HG03558 (cell line): ENCODE measurements at regions not wholly inside any gene's neighbourhood (a gene's known extent, or its start where the extent isn't known, plus 50 kb on each side); places are given as distances from the start of the nearest gene placed in this dataset.

Experiments
- ATAC-seq: cut with Tn5 transposase; IDR thresholded peaks from one replicate; pipeline ENCODE4 v1.9.1; 2021; ENCODE audit warnings: moderate number of reproducible peaks; ENCODE audit not compliant: unreplicated experiment; ENCODE audit errors: extremely low read depth

DNA sequence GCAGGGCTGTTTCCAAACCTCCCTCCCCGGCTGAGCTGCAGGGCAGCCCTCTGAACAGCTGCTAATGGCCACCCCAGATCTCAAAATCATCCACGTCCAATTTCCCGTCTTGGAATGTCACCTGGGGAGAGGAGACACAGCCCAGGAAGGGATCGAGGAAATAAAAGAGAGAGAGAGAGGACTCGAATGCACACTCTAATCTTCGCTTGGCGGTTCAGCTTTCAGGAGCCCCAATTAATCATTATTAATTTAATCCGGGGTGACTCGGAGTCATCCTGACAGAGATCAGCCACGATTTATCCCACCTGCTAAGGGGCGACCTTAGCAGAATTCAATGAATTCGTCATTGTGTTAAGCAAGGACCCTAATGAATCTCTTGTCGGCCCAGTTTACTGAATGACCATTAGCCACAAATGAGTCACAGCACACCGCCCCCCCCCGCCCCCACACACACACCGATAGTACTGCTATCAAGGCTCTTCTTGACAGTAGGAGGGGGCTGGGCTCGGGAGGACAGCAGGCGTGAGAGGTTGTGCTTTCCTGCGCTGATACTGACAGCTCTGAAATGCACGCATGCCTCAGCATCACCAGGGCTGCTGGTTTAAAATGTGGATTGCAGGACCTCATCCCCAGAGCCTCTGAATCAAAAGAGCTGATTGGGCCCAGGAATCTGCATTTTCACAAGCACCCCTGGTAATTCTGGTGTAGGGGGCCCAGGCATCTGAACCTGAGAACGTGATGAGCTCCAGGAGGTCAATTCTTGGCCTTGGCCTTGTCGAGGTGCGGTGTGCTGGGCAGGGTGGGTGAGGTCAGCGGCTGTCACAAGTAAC, 190.0 kb upstream of the CIBAR2 start:
- ATAC-seq, result no peak

- ATAC-seq, result no peak
Measured at GRCh38 chr16:85302848-85303353, 190.6 kb upstream of the CIBAR2 start.

GRCh38 chr16:85303354-85303883, 191.1 kb upstream of the CIBAR2 start:
- no peak for ATAC-seq

DNA sequence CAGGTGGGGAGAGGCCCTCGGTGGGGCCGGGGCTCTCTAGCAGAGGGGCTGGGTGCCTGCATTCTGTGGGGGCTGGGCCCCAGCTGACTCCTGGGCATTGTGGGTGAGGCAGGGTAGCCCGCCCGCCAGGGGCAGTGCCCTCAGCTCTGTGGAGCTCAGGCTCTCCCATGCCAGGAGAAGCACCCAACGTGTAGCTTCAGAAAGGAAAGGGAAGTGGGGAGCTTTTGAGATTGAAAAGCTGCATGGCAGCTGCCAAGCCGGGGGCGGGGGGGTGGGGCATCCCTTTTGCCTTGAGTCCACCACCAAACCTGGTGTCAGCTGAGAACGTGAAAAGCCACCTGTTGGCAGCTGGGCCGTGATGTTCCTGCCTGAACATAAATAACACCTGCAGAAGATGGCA, 192.1 kb upstream of the CIBAR2 start:
- ATAC-seq, result no peak

DNA sequence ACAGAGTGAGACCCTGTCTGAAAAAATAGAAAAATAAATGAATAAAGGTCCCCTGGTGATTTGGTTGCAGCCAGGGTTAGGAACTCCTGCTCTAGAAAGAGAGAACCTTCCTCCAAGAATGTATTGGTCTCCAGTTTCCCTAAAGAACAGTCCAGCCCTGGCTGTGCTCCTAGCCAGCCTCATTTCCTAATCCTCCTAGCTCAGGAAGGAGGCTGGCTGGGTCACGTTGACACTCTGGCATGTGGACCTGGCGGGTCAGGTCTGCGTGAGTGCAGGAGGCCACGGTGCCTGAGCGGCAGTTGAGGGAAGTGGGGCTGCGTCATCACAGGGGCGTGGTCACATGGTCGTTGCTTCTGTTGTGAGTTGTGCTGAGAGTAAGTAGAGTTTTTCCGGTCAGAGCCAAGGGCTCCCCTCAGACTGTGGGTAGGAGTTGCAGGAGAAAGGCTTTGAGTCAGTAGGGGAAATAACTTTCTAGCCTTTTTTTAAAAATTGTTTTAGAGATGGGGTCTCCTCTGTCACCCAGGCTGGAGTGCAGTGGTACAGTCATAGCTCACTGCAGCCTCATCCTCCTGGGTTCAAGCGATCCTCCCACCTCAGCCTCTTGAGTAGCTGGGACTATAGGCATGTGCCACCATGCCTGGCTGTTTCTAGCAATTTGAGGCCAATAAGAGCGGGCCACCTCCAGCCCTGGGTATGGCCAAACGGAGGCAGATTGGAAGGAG, 194.0 kb upstream of the CIBAR2 start:
- ATAC-seq, result peak; percentile 32

GRCh38 chr16:85306793-85307551, 194.7 kb upstream of the CIBAR2 start:
- ATAC-seq, result no peak

DNA sequence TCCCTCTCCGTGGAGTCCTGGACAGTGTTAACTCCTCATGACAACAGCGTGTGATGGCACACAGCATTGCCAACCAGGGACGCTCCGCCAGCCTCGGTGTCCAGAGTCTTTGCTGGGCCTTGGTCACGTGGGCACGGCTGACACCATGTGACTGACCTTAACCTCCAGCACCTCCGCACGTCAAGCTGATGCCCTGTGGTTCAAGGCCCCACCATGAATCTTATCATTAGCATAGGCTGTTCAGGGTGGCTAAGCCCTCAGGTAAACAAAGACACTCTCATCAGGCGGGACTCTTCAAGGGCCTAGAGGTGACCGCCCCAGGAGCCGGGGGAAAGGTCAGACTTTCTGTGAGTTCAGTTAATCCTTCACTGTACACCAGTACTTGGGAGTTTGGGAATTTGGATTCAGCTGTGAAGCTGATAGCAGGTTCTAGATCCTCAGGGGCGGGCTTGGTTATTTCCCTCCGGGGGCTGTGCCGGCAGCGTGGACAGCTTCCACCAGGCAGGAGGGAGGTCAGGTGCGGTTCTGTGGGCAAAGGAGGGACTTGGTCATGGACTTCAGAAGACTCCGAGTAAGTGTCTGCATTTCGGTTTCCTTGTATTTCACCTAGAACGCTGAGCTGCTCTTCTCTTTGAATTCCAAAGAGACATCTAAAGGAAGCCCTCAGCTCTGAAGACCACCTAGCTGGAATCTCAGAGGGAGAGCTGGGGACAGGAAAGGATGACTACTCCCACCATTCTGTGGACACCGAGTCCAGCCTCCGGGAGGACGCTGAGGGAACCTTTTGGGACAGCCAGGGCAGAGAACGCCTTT, 195.5 kb upstream of the CIBAR2 start:
- ATAC-seq, result no peak

GRCh38 chr16:85308611-85309540, 196.6 kb upstream of the CIBAR2 start:
- no peak for ATAC-seq

GRCh38 chr16:85309656-85310587, 197.7 kb upstream of the CIBAR2 start:
- no peak for ATAC-seq

DNA sequence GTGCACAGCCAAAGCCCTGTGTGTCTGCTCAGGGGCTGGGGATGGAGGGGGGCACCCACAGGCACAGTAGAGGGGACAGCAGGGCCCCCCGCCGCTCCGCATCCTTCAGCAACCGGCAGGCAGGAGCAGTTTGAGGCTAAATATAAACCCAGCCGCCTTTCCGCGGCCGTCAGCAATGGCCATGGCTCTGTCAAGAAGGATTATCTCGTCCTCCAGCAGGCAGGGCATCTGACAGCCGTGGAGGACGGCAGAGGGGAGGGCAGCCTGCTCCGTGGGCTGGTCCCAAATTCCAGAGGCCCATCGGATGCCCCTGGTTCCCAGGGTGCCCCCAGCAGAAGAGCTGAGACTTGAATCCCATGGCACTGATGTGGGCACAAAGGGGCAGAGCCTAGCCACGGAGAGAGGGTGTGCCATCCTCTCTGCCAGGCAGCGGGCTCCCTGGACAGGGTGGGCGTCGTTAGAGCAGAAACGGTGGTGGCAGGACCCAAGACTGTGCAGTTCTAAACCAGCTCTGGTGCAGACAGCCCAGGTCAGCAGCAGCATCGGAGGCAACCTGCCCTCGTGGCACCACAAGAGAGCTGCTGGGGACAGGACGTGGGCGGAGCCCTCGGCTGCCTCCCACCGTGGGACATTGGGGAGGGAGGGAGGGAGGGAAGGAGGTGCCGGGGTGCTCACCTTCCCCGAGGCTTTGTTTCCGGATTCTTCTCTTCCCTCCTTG, 198.8 kb upstream of the CIBAR2 start:
- ATAC-seq, result no peak

DNA sequence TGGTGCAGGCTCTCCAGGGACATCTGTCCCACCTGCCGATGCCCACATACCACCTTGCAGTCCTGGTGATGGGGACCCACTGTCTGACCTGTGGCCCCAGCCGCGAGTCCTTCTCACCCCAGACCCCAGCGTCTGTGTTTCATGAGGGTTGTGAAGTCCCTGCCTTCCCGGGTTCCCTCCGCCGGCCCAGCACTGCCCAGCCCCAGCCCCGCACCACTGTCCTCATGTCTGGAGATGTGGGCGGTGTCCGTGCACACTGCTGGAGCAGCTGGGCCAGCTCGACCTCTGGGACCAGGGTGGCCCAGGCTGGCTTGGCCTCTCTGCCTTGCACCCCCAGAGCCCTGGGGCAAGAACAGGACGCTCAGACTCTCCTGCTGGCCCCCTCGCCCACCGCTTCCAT, 199.5 kb upstream of the CIBAR2 start:
- ATAC-seq, result no peak

DNA sequence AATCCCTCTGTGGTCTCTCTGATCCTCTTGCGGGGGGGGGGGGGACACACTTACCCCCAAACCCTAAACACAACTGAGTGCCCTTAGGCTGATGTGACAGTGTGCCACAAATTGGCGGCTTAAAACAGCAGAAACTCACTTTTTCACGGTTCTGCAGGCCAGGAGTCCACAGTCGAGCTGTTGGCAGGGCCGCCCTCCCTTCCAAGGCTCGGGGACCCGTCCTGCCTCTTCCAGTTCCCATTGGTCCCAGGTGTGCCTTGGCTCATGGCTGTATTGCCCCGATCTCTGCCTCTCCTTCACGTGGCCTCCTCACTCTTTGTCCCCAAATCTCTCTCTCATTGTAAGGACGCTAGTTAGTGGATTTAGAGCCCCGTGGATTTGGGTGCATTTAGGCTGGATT, 199.9 kb upstream of the CIBAR2 start:
- ATAC-seq, result no peak

DNA sequence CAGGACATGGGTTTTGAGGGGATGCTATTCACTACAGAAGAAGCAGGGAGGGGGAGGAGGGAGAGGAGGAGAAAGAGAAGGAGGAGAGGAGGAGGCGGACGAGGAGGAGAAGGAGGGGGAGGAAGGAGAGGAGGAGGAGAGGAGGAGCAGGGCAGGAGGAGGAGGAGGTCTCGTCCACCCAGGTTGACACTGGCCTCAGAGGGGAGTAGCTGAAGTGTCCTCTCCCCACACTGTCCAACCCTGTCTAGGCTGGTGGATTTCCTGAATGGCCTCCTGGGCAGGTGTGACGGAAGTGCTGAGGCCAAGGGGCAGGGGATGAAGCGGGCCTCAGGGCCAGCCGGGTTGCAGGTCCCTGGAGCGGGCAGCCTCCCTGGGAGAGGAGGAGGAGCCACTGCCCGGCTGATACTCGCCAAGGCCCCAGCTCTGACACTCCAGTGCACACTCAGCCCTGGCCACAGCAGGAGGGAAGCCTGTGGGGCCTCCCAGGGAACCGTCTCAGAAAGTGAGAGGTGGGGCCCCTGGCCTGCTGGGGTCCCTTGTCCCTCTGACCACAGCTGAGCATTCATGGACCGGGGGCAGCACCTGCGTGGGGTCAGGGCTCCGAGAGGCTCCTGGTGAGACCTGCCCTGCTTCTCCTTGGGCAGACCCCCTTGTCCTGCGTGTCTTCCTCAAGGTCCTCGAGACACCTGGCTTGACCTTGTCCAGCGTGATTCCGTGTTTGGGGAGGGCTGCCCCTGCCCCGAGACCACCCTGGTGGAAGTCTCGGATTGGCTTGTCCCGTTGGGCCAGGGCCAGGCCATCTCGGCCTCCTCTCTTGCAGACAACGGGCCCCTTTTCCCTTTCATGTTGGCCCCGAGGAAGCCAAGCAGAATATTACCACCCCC, 200.6 kb upstream of the CIBAR2 start:
- no peak for ATAC-seq

GRCh38 chr16:85313526-85314301, 201.4 kb upstream of the CIBAR2 start:
- ATAC-seq, result no peak

GRCh38 chr16:85314512-85314971, 202.3 kb upstream of the CIBAR2 start:
- ATAC-seq, result no peak
